ENCODE measurements at regions not wholly inside any gene's neighbourhood (a gene's known extent, or its start where the extent isn't known, plus 50 kb on each side); places are given as distances from the start of the nearest gene placed in this dataset.
A peak's percentile ranks its signal among the peaks of the same experiment; 100 is the strongest.

DNA sequence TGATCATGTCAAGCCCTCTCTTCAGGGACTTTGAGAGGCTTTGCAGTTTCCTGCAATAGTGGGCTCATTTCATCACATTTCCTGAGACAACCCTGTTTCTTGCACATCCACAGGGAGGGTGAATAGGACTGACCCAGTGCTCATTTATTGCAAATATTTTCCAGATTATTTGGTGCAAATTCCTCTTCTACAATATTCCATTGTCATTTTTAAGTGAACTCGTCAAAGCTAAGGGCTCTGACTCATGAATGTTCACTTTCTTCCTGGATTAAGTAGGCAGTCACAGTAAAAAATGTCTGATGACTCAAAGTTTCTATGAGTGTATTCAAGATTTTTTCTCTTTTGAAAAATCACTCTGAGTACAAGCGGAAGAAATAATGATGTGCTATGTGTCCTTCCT, 225.5 kb upstream of the GALNT5 start:
- no peak overlapping the region for H2AFZ ChIP-seq
- H3K9me2 ChIP-seq (ENCODE audit: insufficient read depth) = no peaks in the 10 kb centered on the region
- peak overlapping the region; percentile 36; the same call in 1 of the 2 replicates for H3K4me3 ChIP-seq
- H3K36me3 ChIP-seq (ENCODE audit: low read depth) = no peaks in the 10 kb centered on the region
- peak overlapping the region; percentile 69 for H3K4me2 ChIP-seq (ENCODE audit: unreplicated experiment)
- H3K9me3 ChIP-seq (ENCODE audit: low read depth) = no peaks in the 10 kb centered on the region
- in situ Hi-C loops (cut with MboI) = no loop called here
- H3K27me3 ChIP-seq (replicated peaks; ENCODE audit: insufficient read depth) = no peaks in the 10 kb centered on the region
- H3K79me2 ChIP-seq (ENCODE audit: insufficient read depth) = no peaks in the 10 kb centered on the region
- TF ChIP-seq EZH2phosphoT487 (IDR thresholded peaks at IDR 0.05; ENCODE audit: insufficient read depth, low read depth) (no peak), EZH2 (IDR thresholded peaks at IDR 0.05; ENCODE audit: insufficient read depth, poor library complexity, severe bottlenecking) (no peak)
- peak overlapping the region; percentile 51 for H3K9ac ChIP-seq
- H3K4me1 ChIP-seq (ENCODE audit: insufficient read depth) = peaks cover 19% of the 10 kb centered on the region
- H3K27ac ChIP-seq = peak overlapping the region; percentile 73
- WGBS, 2 experiments (ENCODE audit: low coverage in 1 of 2, low lambda C conversion rate in 2 of 2, missing lambda C conversion rate in 2 of 2) = 0 to 3% methylated on average over 2 of the region's 2 CpGs
- peaks cover 8% of the 10 kb centered on the region; the same call in 1 of the 2 replicates for H3F3A ChIP-seq (ENCODE audit: insufficient read depth)
- H4K20me1 ChIP-seq (ENCODE audit: insufficient read depth) = no peaks in the 10 kb centered on the region
- DNase-seq = peak; percentile 94

DNA sequence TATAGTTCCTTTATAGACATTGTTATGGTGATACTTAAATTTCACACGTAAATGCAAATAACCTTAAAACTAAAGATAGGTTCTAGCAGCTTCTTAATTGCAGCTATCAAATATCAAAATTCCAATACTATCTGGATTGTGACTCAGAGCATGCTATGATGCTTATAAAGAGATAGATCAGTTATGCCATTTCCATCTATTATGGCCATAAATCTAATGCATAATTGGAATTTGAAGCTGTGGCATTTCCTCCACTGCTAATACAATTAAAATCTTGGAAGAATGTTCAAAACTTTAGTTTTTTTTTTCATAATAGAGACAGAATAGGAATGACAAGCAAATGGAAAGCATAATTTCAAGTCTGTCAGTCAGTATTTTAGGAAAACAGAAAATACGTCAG, 220.8 kb upstream of the GALNT5 start:
- H4K20me1 ChIP-seq (ENCODE audit: insufficient read depth) = no peaks in the 10 kb centered on the region
- no peak overlapping the region for H3K9ac ChIP-seq
- no peak overlapping the region for H3K4me2 ChIP-seq (ENCODE audit: unreplicated experiment)
- no peaks in the 10 kb centered on the region for H3K36me3 ChIP-seq (ENCODE audit: low read depth)
- H3K27ac ChIP-seq = no peak overlapping the region
- in situ Hi-C loops (cut with MboI) = no loop called here
- TF ChIP-seq EZH2phosphoT487 (IDR thresholded peaks at IDR 0.05; ENCODE audit: insufficient read depth, low read depth) (no peak), EZH2 (IDR thresholded peaks at IDR 0.05; ENCODE audit: insufficient read depth, poor library complexity, severe bottlenecking) (no peak)
- peaks cover 5% of the 10 kb centered on the region; the same call in 1 of the 2 replicates for H3F3A ChIP-seq (ENCODE audit: insufficient read depth)
- H3K79me2 ChIP-seq (ENCODE audit: insufficient read depth) = no peaks in the 10 kb centered on the region
- no peaks in the 10 kb centered on the region for H3K9me3 ChIP-seq (ENCODE audit: low read depth)
- H3K4me1 ChIP-seq (ENCODE audit: insufficient read depth) = peaks cover 16% of the 10 kb centered on the region
- H2AFZ ChIP-seq = no peak overlapping the region
- no peaks in the 10 kb centered on the region for H3K27me3 ChIP-seq (replicated peaks; ENCODE audit: insufficient read depth)
- WGBS, 2 experiments (ENCODE audit: low coverage in 1 of 2, low lambda C conversion rate in 2 of 2, missing lambda C conversion rate in 2 of 2) = 70 to 72% methylated on average over 2 of the region's 2 CpGs
- DNase-seq = no peak
- no peaks in the 10 kb centered on the region for H3K9me2 ChIP-seq (ENCODE audit: insufficient read depth)
- no peak overlapping the region for H3K4me3 ChIP-seq

DNA sequence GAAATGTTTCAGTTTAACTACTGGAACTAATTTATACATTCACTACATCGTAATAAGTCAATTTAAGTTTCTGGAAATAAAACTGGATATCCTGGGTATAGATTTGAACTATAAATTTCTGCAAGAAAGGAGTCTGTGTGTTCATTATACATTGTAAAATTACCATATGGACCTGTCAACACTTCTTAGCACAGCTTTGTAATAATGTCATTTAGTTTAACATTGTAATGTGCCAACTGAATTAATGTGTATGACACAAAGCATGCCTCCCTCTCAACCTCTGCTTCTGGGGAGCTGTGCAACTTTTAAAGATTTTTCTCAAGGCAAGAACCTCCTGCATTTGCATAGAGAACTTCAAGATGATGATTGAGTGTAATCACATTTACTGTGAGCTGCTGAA, 213.7 kb upstream of the GALNT5 start:
- in situ Hi-C loops (cut with MboI) = no loop called here
- Histone ChIP-seq H3K36me3 (ENCODE audit: low read depth) (no peaks in the 10 kb centered on the region), H3F3A (ENCODE audit: insufficient read depth) (no peaks in the 10 kb centered on the region), H3K9ac (no peak overlapping the region), H3K27me3 (replicated peaks; ENCODE audit: insufficient read depth) (no peaks in the 10 kb centered on the region), H3K4me1 (ENCODE audit: insufficient read depth) (no peaks in the 10 kb centered on the region), H3K79me2 (ENCODE audit: insufficient read depth) (no peaks in the 10 kb centered on the region), H3K9me3 (ENCODE audit: low read depth) (no peaks in the 10 kb centered on the region), H3K4me3 (no peak overlapping the region), H3K4me2 (ENCODE audit: unreplicated experiment) (no peak overlapping the region), H4K20me1 (ENCODE audit: insufficient read depth) (no peaks in the 10 kb centered on the region), H3K27ac (no peak overlapping the region), H2AFZ (no peak overlapping the region), H3K9me2 (ENCODE audit: insufficient read depth) (no peaks in the 10 kb centered on the region)
- WGBS, 2 experiments (ENCODE audit: low coverage in 1 of 2, low lambda C conversion rate in 2 of 2, missing lambda C conversion rate in 2 of 2) = 51 to 59% methylated on average over 1 of the region's 1 CpG
- no peak for DNase-seq
- TF ChIP-seq EZH2 (IDR thresholded peaks at IDR 0.05; ENCODE audit: insufficient read depth, poor library complexity, severe bottlenecking) = no peak
- no peak for TF ChIP-seq EZH2phosphoT487 (IDR thresholded peaks at IDR 0.05; ENCODE audit: insufficient read depth, low read depth)

DNA sequence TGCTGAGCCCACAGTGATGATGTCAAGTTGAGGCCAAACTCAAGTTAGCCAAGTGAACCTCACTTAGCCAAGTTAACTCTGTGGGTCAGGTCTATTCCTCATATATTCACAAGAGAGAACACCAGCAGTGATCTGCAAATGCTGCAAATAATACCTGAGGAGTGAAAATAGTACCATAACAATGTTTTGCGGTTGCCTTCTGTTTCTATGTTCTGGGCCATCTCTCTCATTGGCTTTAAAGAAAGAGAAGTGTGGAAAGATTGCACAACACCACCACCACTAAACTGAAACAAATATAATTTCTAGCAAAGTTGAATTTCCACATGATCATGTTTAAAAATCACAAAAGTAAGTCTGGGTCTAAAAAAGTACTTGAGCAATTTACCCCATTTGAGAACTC, 211.1 kb upstream of the GALNT5 start:
- no peak overlapping the region for H3K4me2 ChIP-seq (ENCODE audit: unreplicated experiment)
- H2AFZ ChIP-seq = no peak overlapping the region
- H3K79me2 ChIP-seq (ENCODE audit: insufficient read depth) = no peaks in the 10 kb centered on the region
- no peaks in the 10 kb centered on the region for H4K20me1 ChIP-seq (ENCODE audit: insufficient read depth)
- in situ Hi-C loops (cut with MboI) = no loop called here
- no peaks in the 10 kb centered on the region for H3K27me3 ChIP-seq (replicated peaks; ENCODE audit: insufficient read depth)
- 0 out of 2 replicates have a peak, but pooled peaks cover 3% of the 10 kb centered on the region for H3F3A ChIP-seq (ENCODE audit: insufficient read depth)
- H3K9ac ChIP-seq = no peak overlapping the region
- H3K36me3 ChIP-seq (ENCODE audit: low read depth) = no peaks in the 10 kb centered on the region
- WGBS, 2 experiments (ENCODE audit: low coverage in 1 of 2, low lambda C conversion rate in 2 of 2, missing lambda C conversion rate in 2 of 2) = 92 to 96% methylated on average over 1 of the region's 1 CpG
- H3K4me3 ChIP-seq = no peak overlapping the region
- H3K4me1 ChIP-seq (ENCODE audit: insufficient read depth) = no peaks in the 10 kb centered on the region
- DNase-seq = no peak
- no peak overlapping the region for H3K27ac ChIP-seq
- no peaks in the 10 kb centered on the region for H3K9me2 ChIP-seq (ENCODE audit: insufficient read depth)
- TF ChIP-seq EZH2phosphoT487 (IDR thresholded peaks at IDR 0.05; ENCODE audit: insufficient read depth, low read depth) = no peak
- no peak for TF ChIP-seq EZH2 (IDR thresholded peaks at IDR 0.05; ENCODE audit: insufficient read depth, poor library complexity, severe bottlenecking)
- no peaks in the 10 kb centered on the region for H3K9me3 ChIP-seq (ENCODE audit: low read depth)
